ENCODE measurements at regions not wholly inside any gene's neighbourhood (a gene's known extent, or its start where the extent isn't known, plus 50 kb on each side); places are given as distances from the start of the nearest gene placed in this dataset.

DNA sequence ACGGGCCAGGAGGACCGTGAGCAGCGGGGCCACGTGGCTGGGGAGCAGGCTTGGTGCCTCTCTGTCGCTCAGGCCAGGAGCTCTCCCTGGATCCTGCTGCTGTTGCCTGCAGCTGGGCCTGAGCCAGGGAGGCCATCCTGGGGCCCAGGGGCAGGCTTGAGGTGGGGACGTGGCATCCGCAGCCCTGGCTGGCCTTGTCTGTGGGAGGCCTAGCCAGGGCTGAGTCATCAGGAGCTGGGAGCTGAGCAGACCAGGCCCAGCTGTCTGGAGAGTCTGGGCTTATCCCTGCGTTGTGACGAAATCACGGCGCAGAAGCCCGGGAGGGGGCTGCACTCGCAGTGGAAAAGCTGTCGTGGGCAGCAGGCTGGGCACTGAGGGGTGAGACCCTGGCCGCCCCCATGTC lies 138.8 kb upstream of the COL5A1 start:
- TF ChIP-seq, protein P1, sequence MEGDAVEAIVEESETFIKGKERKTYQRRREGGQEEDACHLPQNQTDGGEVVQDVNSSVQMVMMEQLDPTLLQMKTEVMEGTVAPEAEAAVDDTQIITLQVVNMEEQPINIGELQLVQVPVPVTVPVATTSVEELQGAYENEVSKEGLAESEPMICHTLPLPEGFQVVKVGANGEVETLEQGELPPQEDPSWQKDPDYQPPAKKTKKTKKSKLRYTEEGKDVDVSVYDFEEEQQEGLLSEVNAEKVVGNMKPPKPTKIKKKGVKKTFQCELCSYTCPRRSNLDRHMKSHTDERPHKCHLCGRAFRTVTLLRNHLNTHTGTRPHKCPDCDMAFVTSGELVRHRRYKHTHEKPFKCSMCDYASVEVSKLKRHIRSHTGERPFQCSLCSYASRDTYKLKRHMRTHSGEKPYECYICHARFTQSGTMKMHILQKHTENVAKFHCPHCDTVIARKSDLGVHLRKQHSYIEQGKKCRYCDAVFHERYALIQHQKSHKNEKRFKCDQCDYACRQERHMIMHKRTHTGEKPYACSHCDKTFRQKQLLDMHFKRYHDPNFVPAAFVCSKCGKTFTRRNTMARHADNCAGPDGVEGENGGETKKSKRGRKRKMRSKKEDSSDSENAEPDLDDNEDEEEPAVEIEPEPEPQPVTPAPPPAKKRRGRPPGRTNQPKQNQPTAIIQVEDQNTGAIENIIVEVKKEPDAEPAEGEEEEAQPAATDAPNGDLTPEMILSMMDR (IDR thresholded peaks at IDR 0.05): no peak
- DNase-seq (ENCODE audit: low spot score): no peak
- ATAC-seq (ENCODE audit: low FRiP score): peak; percentile 94

DNA sequence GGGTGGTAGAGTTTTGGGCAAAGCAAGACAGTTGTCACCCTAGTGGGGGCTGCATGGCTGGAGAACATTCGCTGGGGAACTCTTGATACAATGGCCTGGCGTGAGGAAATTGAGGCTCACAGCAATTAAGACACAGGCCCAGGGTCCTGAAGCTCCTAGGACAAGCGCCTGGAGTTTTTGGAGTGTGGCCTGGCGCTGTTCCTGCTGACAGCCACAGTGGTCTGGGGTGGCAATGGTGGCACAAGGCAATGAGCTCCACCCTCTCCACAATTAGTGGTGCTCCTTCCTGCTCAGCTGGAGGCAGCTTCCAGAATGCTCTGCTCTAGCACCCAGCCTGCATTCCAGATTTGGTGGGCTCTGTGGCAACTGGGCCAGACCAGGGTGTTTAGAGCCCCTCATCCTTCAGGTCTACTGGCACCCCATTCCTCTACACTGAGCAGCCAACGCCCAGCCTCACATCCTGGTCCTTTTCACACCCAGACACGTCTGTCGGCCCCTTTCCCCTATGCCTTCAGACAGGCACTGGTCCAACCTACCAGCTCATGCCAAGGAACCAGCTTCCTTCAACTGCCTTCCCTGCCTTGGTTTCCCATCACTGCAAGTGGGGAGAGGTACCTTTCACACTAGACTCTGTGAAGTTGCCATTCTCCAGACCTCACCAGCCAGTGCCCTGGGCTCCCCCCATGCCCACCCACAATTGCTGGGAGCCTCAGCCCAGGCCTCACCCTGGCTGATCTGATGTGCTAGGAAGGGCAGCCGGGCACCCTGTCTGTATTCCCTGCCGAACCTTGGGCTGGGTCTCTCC lies 138.1 kb upstream of the COL5A1 start:
- DNase-seq (ENCODE audit: low spot score): no peak
- TF ChIP-seq, protein P1 (IDR thresholded peaks at IDR 0.05): no peak
- ATAC-seq (ENCODE audit: low FRiP score): peak; percentile 33

DNA sequence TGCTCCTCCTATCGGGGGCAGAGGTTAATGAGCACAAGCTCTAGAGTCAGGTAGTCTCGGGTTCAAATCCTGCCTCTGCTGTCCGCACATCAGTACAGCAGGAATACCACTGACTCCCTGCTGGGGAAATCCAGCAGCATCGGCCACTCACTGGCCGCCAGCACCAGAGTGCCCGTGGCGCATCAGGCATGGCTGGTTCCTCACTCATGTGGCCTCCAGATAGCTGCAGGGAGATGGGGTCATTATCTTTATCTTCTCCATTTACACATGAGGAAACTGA lies 137.6 kb upstream of the COL5A1 start:
- ATAC-seq (ENCODE audit: low FRiP score): no peak
- TF ChIP-seq, protein P1 (IDR thresholded peaks at IDR 0.05): no peak
- DNase-seq (ENCODE audit: low spot score): no peak

DNA sequence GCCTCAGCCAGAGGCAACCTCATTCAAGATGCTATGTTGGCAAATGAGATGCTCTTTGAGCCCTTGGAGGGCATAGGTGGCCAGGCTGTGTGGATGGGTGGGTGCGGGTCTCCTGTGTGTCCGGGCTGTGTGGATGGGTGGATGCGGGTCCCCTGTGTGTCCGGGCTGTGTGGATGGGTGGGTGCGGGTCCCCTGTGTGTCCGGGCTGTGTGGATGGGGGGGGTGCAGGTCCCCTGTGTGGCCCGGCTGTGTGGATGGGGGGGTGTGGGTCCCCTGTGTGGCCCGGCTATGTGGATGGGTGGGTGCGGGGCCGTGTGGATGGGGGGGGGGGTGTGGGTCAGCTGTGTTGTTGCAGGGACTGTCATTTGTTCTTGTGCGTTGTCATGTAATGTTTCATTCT lies 136.6 kb upstream of the COL5A1 start:
- TF ChIP-seq, protein P1 (IDR thresholded peaks at IDR 0.05): no peak
- ATAC-seq (ENCODE audit: low FRiP score) (no peak), DNase-seq (ENCODE audit: low spot score) (no peak)

DNA sequence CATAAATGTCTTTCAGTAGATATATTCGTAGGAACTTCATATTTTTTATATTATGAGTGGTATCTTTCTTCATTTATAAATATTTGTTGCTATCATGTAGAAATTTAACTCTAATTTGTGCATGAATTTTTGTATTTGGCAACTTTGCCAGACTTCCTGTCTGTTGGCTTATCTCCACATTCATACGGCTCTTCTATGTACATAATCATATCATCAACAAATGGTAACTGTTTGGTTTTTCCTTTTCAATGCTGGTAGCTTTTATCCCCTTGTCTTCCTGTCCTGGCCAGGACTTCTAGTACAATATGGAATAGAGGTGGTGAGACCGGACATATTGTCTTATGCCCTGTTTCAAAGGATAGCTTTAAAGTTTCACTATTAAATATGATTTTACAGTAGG lies 132.3 kb upstream of the COL5A1 start:
- ATAC-seq (ENCODE audit: low FRiP score) (no peak), DNase-seq (ENCODE audit: low spot score) (no peak)
- TF ChIP-seq, protein P1 (IDR thresholded peaks at IDR 0.05): no peak

DNA sequence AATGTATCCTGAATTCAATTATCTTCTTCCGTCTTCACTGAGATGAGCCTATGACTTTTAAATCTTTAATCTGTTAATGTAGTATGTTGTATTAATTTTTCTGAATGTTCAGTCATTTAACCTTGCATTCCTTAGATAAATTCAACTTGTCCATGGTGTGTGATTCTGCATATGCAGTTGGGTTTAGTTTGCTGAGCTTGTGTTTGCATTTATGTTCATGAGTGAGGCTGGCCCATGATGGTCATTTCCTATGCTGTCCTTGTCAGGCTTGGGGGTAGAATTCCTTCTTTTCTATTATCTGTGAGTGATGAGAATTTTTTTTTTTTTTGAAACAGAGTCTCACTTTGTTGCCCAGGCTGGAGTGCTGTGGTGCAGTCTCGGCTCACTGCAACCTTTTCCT lies 131.8 kb upstream of the COL5A1 start:
- TF ChIP-seq, protein P1 (IDR thresholded peaks at IDR 0.05): no peak
- ATAC-seq (ENCODE audit: low FRiP score) (no peak), DNase-seq (ENCODE audit: low spot score) (no peak)

DNA sequence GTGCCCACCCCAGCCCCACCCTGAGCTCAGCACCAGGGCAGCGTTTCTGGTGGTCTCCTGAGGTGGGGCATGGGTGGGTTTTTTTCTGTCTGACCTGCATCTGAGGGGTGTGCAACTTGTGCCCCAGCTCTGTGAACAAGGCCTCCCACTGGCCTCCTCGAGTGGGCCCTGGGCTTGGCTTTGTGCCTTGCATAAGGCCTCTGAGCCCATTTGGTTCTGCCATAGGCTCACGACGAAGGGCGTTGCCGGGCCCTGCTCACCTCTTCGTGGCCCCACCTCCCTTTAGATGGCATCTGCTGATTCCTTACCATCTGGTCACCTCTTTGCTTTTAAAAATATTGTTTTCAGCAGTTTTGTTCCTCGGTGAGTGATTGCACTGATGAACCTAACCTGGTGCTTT lies 127.1 kb upstream of the COL5A1 start:
- ATAC-seq (ENCODE audit: low FRiP score) (no peak), DNase-seq (ENCODE audit: low spot score) (no peak)
- TF ChIP-seq, protein P1 (IDR thresholded peaks at IDR 0.05): no peak
